Omental fat pad (tissue), 3 donors: ENCODE measurements at regions not wholly inside any gene's neighbourhood (a gene's known extent, or its start where the extent isn't known, plus 50 kb on each side); places are given as distances from the start of the nearest gene placed in this dataset.

Experiments
- ATAC-seq: fragments of 150-250 bp; one replicate; pipeline ENCODE4 v1.9.1; 2016; ENCODE audit warnings: mild to moderate bottlenecking, moderate library complexity; ENCODE audit not compliant: low FRiP score
- DNase-seq: peaks from one replicate; pipeline ENCODE4 v3.0.0-alpha.2; 2019; ENCODE audit warnings: low spot score
- CTCF ChIP-seq, 3 donors: fragments of 450-650 bp; IDR thresholded peaks; one replicate each; pipeline ENCODE4 v1.5.1; 2016 to 2017; ENCODE audit warnings: antibody characterized with exemption in 3 of 3, mild to moderate bottlenecking in 3 of 3, moderate library complexity in 2 of 3

GRCh38 chr6:84615987-84616386, 148.4 kb downstream of the TBX18 start:
- DNase-seq, result no peak
- no peak for ATAC-seq
- TF ChIP-seq CTCF (IDR thresholded peaks at IDR 0.05), result no peak

- ATAC-seq, result no peak
- TF ChIP-seq CTCF (IDR thresholded peaks at IDR 0.05), result no peak
These were observed 149.1 kb downstream of the TBX18 start for GRCh38 chr6:84615113-84615850.

GRCh38 chr6:84606860-84607259, 157.5 kb downstream of the TBX18 start:
- ATAC-seq, result no peak
- no peak for TF ChIP-seq CTCF (IDR thresholded peaks at IDR 0.05)
- no peak for DNase-seq

More at GRCh38 chr6:84615113-84615850, 149.1 kb downstream of the TBX18 start:
- DNase-seq, result no peak

GRCh38 chr6:84605298-84605697, 159.1 kb downstream of the TBX18 start:
- DNase-seq (no peak), ATAC-seq (no peak)
- TF ChIP-seq CTCF (IDR thresholded peaks at IDR 0.05), result no peak

- ATAC-seq, result no peak
- TF ChIP-seq CTCF (IDR thresholded peaks at IDR 0.05), result no peak
- no peak for DNase-seq
These were observed 163.0 kb downstream of the TBX18 start for GRCh38 chr6:84601366-84601765.

GRCh38 chr6:84599991-84600390, 164.4 kb downstream of the TBX18 start:
- no peak for DNase-seq
- ATAC-seq, result no peak
- TF ChIP-seq CTCF (IDR thresholded peaks at IDR 0.05), result no peak

GRCh38 chr6:84597238-84597875, 167.0 kb downstream of the TBX18 start:
- DNase-seq (no peak), ATAC-seq (no peak)
- no peak for TF ChIP-seq CTCF (IDR thresholded peaks at IDR 0.05)
